Neural cell (in vitro differentiated cells): ENCODE measurements at regions not wholly inside any gene's neighbourhood (a gene's known extent, or its start where the extent isn't known, plus 50 kb on each side); places are given as distances from the start of the nearest gene placed in this dataset.

Experiments used
- CTCF ChIP-seq: fragments of 450-650 bp; IDR thresholded peaks from 2 replicates; pipeline ENCODE4 v1.5.1; 2014; ENCODE audit warnings: antibody characterized with exemption, mild to moderate bottlenecking, moderate library complexity; ENCODE audit not compliant: poor library complexity, severe bottlenecking
- REST ChIP-seq: IDR thresholded peaks from 2 replicates; pipeline ENCODE4 v1.6.1; 2012; ENCODE audit warnings: borderline replicate concordance

- TF ChIP-seq CTCF, result no peak
- no peak for TF ChIP-seq REST
Observed at GRCh38 chr15:69897471-69898237, 200.1 kb downstream of the TLE3 start.
